ENCODE measurements at regions not wholly inside any gene's neighbourhood (a gene's known extent, or its start where the extent isn't known, plus 50 kb on each side); places are given as distances from the start of the nearest gene placed in this dataset.
"Not testable (repeated sequence)": the region's sequence is repeated elsewhere in the genome, so short reads cannot be mapped to it uniquely, and the experiment has no call there.

DNA sequence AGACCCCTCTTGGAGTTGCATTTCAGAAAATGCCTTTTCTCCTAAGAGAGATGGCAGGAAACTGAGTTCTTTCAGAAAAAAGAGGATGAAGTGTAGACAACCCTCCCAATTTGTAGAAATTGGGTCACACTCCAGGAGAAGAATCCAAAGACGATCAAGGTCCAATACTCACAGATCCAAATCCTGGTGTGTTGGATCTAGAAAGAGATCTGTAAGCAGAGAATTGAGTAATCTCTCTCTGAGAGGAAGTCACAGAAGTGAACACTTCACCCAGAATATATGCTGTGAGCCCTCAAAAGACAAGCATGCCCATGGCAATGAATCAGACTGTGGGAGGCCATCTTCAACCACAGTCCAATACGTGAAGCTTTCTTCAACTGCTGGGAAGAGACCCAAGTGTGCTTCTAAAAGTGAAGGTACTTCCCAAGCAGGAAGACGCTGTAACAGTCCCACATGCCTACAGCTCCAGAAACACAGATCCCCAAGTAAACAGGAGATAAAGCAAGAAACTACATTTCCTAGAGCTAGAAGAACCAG lies 182.7 kb downstream of the SMC2 start:
- DNase-seq = no peak

DNA sequence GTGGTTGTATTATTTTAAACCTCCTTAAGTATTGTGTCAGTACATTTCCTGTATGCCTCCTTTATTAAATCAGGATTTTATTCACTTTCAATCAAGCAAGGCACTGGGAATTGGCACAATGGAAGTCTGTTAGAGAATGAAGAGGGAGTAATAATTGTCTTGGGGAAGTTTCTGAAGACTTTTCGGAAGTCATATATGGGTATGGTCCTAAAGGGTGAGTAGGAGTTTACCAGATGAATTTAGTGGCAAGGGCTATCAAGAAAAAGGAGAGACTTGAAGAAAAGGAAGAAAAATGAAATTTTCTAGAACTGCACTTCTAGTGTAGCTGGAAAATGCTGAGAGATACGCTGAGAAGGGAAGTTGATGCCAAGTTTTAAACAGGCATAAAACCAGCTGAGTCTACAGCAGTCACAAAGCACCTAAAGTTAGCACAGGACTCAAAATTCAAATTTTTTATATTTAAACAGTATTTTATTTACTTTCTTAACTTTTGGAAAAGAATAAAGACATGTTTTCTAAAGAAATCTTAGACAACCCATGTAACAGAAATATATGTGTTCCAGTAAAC lies 184.9 kb downstream of the SMC2 start:
- no peak for DNase-seq

DNA sequence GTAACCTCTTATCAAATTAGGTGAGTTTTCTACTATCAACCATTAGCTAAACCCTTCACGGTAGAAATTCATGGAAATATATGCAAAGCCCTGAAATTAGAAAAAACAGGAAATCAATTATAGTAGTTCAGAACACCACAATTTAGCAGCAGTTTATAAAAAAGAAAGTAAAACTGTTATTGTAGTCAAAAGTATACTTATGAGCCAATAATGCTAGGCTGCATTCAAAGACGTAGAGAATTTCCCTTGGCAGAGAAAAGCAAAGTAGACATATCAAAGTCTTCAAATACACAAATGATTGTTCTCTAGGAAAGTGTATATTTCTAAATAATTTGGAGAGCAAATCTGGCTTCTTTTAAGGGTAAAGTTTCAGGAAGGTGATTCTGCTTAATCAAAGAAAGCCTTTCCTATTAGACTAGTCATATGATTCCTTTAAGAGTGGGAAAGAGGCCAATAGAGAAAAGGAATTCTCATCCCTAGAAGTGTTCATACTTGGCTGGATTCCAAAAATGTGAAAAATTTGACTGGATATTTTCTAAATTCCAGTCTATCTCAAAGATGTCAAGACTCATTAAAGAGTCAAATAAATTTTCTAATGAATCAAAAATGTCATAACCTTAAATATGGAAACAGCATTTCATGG lies 185.5 kb downstream of the SMC2 start:
- no peak for DNase-seq

DNA sequence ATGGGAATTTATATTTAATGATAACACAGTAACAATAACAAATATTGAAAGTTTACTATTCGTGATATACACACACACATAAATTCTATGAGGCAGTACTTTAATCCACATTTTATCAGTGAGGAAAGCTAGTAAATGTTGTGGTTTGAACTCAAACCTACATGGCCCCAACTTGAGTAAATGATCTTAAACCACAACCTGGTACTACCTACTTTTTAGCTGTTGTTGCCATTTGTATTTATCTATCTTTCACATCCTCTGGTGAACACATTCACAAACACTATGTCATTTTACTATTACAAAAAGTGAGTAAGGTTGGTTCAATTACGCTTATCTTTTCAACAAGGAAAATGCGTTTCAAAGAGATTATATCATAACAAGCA lies 186.1 kb downstream of the SMC2 start:
- DNase-seq = no peak

DNA sequence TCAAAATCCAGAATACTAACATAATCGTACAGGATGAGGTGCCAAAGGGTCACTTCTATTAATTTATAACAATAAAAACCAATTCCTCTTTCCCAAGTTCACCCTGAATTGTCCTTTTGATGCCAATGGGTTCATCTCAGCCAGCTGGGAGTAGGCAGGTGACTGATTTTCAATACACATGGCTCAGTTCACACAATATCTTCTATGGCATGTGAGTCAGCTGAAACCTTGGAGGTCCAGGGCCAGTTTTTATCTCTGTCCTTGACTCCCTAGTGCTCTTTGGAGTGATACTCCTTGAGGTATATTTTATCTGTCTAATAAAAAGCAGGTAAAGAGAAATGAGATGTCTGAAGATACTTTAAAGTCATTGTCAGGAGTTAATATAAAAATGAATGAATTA lies 186.6 kb downstream of the SMC2 start:
- no peak for DNase-seq

DNA sequence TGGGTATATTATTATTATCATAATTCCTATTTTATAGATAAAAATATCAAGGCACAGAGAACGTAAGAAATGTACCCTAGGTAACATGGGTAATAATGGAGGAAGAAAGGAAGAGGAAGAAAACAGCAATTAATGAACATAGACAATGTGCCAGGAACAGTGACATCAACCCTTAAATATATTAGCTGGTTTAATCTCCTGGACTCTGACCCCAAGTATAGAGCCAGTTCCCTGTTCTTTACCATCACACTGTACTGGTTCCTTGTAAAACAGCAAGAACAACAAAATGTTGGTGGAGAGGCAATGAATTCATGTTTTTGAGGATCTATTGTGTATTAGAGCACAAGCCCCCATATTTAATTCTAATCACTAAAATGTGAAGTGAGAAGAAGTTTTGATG lies 192.1 kb downstream of the SMC2 start:
- no peak for DNase-seq

DNA sequence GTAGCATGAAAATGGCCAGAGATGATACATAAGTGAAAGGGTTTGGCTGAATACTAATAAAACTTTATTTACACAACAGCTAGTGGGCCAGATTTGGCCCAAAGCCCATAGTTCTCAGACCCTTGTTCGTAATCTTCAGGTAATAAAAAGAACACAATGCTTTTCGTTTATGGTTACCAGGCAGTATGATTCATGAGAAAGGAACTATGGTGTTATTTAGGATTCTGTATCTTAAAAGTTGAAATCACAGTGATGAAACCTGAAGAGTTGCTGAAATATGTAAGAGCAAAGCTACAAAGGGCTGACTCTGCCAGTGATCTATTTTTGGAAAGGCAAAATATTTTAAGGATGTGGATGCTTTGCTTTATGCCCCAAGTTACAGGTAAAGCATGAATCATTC lies 192.7 kb downstream of the SMC2 start:
- DNase-seq = no peak

DNA sequence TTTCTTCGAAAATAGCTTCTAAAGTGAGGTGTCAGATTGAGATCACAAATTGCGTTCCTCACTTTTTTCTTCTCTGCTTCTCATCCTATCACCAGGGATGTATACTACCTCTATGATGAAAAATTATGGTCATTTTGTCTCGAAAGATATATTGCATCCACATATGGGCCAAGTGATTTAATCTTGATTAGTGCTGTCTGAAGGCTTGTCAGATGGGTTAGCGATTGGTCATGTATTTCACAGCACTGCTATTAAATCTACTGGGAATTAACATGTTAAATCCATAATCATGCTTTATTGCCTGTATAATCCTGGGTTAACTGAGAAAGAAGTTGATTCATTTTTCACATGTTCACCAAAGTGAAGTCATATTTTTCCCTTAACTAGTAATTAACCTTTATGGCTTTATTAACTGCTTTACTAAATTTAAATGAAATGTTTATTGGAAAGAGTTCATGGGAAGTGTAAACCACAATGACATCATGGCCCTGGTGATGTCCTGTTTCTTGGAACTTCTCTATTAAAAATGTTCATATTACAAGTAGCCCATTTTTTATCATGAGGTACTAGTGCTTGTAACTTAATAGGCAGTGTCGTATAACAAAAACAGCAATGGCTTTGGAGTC lies 193.3 kb downstream of the SMC2 start:
- no peak for DNase-seq

DNA sequence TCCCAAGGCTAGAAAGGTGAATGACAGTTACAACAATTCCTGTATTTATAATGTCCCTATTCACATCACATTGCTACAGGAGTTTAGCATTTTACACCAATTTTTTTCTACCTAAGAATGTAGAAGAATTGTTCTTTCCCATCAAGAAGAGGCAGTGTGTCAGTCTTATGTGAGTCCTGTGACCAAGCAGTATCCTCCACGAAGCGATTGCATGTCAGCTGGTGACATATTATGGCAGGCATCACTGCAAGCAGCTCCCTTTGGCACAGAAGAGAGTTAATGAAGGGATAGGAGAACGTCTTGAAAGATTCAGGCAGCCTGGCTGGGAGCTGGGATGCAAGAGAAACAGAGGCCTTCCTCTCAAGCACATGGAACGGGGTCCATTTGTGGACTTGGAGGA lies 199.8 kb downstream of the SMC2 start:
- no peak for DNase-seq

DNA sequence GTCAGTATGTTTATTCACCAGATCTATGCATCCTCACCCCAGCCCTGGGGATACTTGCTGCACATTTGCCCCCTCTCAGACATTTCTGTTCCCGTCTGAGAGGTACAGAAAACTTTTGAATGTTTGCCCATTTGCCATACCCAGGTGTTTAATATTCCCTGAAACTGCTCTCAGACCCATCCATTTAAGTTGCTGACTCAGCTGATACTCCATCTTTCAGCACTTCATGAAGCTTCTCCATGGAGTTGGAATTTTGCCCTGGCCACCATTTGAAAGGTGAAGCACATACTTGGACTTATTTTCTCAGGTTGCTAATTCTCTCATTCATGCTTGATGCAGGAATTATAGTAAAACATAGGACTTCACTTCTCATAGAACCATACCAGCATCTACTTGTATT lies 203.9 kb upstream of the OR13F1 start:
- no peak for DNase-seq

DNA sequence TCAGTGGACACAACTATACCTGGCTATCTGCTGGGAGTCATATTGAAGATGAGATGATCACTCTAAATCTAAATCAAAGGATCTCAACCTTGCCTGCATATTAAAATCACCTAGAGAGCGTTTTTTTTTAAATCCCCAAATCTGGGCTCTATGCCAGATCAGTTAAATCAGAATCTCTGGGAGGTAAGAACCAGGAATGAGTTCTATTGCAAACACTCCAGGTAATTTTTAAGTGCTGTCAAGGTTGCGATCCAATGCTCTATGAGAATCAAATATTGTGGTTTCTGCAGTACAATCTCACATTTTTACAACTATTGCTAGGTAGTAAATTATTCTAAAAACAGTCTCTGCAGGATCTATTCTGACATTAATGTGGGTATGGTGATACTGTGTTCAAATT lies 202.3 kb upstream of the OR13F1 start:
- DNase-seq = peak; percentile 30

DNA sequence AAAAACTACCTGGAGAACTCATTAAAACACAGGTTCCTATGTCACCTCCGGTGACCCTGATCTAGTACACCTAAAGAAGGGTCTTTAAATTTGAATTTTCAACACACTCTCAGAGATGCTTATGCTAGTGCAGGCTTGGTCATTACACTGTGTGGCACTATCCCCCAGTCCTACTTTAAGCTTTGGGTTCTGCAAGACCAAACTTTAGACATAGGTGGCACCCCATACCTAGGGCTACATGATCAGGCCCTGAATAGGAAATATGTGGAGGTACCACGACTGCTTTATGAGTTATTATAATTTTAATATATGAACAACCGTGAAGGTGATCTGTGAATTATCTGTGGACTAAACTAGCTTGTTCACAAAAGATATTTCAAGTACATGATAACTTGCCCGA lies 201.3 kb upstream of the OR13F1 start:
- no peak for DNase-seq

DNA sequence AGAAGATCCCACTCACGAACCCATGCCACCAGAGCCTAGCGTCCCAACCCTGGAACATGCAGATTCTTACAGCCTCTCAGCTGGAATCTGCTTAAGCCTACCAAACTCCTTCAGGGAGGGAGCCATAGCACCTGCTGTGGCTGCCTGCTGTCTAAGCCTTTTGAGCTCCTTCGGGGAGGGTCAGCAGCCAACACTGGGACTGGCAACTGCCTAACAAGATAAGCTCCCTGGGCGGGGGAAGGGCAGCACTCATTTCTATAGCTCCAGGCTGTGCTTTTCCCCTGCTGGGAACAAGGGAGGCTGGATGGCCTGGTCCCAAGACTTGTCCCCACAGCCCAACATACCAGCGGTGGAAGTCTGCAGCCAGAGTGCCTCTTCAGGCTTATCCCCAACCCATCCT lies 199.1 kb upstream of the OR13F1 start:
- DNase-seq = no peak

DNA sequence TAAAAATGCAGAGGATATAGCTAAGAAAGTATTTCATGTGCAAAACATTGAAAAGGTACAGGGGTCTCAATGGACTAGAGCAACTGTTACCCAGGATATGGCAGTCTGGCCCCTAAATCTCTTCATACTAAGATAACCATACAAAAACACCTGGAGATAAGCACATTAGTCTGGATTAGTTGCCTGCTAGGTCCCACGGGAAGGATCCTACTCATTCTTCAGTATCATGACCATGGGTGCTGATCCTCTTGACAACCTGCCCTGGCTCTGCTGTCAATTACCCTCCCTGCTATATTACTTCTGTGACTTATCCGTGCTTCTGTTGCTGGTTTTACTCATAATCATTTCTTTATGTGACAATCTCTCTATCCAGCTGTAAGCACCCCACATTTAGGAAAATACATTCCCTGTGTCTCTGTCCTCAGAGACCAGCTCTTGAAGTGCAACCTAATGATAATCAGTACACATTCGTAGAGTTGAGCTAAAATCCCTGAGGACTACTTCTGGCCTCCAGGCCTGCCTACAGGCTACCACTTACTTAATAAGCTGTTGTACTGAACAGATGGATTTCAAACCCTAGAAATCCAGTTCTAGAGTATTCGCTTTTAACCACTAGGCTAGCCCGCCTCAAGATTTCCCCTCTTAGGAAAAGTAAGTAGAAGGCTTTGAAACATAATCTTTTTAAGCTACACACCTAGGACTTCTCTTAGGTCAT lies 190.5 kb upstream of the OR13F1 start:
- DNase-seq = no peak

DNA sequence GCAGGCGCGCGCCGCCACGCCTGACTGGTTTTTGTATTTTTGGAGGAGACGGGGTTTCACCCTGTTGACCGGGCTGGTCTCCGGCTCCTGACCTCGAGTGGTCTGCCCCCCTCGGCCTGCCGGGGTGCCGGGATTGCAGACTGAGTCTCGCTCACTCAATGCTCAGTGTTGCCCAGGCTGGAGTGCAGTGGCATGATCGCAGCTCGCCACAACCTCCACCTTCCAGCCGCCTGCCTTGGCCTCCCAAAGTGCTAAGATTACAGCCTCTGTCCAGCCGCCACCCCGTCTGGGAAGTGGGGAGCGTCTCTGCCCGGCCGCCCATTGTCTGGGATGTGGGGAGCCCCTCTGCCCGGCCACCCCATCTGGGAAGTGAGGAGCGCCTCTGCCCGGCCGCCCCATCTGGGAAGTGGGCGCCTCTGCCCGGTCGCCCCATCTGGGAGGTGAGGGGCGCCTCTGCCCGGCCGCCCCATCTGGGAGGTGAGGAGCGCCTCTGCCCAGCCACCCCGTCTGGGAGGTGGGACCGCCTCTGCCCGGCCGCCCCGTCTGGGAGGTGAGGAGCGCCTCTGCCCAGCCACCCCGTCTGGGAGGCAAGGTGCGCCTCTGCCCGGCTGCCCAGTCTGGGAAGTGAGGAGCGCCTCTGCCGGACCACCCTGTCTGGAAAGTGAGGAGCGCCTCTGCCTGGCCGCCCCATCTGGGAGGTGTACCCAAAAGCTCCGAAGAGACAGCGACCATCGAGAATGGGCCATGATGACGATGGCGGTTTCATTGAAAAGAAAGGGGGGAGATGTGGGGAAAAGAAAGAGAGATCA lies 187.7 kb upstream of the OR13F1 start:
- DNase-seq = not testable (repeated sequence)

DNA sequence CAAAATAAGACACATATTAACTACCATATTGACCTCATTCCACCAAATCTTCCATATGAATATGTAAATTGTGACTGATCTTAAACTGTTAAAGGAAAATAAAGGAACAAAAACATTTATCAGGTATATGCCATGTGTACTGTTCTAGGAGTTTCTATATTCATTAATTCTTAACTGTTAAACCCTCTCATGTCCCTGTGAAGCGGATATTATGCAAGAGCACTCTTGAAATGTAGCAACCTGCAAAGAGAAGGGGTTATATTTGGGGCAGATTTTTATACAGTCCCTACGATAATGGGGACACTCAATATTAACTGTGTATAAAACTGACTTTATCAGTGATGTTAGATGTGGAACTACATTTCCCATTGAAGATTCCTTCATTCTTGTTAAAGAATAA lies 184.9 kb upstream of the OR13F1 start:
- DNase-seq = no peak

DNA sequence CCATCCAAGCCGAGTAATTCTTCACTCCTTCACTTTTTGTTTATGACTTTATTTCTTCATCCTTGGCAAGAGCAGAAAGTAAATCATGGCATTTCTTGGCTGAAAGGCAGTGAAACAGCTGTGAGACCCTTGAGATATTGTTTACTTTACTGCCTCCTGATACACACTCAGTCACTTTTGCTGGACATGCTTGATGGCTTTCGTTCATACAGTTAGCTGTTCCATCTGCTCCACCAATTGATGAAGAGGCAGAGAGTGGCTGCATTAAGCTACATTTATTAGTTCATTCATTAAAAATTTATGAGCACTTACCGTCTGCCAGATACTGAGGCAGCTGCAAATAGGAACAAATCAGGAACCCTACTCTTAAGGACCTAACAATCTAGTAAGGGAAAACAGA lies 184.4 kb upstream of the OR13F1 start:
- peak; percentile 65 for DNase-seq

DNA sequence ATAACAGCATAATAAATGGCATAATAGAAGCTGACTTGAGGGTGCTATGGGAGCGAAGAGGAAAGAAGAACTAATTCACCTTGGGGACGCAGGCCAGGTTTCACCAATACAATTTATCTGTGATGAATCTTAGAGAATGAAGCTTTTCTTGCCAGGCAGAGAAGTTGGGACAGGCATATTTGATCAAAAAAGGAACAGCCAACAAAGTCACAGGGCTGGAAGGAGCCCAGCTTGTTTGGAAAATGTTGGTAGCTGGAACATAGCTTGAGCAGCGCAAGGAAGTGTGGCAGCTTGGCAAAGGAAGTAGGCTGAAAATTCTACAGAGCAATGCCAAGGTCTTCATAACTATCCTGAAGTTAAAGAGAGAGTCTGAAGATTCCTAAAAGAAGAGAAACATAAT lies 181.5 kb upstream of the OR13F1 start:
- DNase-seq = no peak

DNA sequence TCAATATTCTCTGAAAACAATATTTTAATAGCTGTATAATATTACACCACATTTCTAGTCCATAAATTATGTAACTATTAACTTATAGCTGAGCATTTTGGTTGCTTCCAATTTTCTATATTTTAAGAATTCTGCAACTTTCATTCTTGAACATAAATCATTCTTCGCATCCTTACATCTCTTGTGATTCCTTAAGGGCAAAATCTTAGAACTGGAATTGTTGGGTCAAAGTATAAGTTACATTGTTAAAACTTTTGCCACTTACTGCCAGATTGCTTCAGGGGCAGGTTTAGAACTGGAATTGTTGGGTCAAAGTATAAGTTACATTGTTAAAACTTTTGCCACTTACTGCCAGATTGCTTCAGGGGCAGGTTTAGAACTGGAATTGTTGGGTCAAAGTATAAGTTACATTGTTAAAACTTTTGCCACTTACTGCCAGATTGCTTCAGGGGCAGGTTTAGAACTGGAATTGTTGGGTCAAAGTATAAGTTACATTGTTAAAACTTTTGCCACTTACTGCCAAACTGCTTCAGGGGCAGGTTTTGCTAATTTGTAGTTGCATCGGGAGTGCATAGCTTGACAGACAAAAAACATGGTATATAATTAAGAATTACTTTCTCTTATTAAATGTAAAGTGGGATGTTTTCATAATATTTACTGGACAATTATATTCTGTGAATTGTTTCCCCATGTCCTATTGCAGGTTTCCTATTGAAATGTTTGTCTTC lies 179.9 kb upstream of the OR13F1 start:
- DNase-seq = not testable (repeated sequence)

DNA sequence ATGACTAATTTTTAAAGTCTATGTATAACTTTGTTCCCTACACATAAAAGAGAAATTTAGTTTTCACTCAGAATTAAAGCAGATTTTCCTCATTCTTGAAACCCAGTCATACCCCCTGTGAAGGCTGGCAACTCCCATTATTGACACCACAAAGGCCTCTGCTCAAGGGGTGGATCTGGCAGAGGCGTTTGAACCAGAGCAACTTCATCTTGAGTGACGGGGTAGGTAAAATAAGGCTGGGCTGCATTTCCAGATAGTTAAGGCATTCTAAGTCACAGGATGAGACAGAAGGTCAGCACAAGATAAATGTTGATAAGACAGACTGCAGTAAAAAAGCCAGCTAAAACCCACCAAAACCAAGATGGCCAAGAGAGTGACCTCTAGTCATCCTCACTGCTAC lies 177.2 kb upstream of the OR13F1 start:
- DNase-seq = no peak

DNA sequence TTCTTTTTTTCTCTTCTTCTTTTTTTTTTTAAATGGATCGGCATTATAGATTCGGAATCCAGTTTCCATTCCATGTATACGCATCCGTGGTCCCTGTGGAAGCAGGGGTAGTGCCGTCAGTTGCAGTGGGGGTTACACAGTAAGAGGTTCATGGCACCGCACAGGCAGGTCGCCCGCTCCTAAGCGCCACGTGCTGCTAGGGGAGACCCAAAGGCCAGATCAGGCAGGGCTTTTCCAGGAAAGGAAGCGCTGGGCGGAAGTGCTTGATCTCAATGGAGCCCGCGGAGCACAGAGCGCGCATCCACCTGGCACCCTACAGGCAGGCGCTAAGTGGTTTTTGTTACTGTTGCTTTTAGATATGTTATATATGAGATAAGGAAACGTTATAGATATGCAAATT lies 174.8 kb upstream of the OR13F1 start:
- no peak for DNase-seq

DNA sequence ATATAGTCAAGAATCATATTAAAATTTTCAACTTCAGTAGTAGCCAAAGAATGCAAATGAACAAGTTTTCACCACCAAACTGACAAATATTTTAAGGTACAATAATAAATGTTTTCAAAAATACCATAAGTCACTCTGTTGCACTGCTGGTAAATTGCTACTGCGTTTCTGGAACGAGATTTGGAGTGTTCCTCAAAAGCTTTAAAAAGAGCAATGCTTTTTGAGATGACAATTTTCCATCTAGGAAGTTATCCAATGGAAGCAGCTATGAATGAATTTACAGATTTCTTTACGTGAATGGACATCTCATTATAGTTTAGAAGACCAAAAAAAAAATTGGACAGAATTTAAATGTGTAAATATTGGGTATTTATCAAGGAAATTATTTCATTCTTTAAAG lies 173.2 kb upstream of the OR13F1 start:
- no peak for DNase-seq
